GM21423 (cell line): ENCODE measurements at regions not wholly inside any gene's neighbourhood (a gene's known extent, or its start where the extent isn't known, plus 50 kb on each side); places are given as distances from the start of the nearest gene placed in this dataset.
"Not testable (repeated sequence)": the region's sequence is repeated elsewhere in the genome, so short reads cannot be mapped to it uniquely, and the experiment has no call there.

Source experiments
- ATAC-seq: cut with Tn5 transposase; IDR thresholded peaks from one replicate; pipeline ENCODE4 v1.9.1; 2021; ENCODE audit warnings: mild to moderate bottlenecking, moderate library complexity; ENCODE audit not compliant: unreplicated experiment

GRCh38 chr2:53498210-53498609, 269.4 kb upstream of the CHAC2 start:
- ATAC-seq: no peak

- no peak for ATAC-seq
Measured at GRCh38 chr2:53497020-53497419, 270.6 kb upstream of the CHAC2 start.

GRCh38 chr2:53493210-53493609, 274.4 kb upstream of the CHAC2 start:
- ATAC-seq: no peak

GRCh38 chr2:53490659-53491058, 276.9 kb upstream of the CHAC2 start:
- no peak for ATAC-seq

- ATAC-seq: not testable (repeated sequence)
Measured at GRCh38 chr2:53486185-53486899, 281.3 kb upstream of the CHAC2 start.

- no peak for ATAC-seq
Measured at GRCh38 chr2:53485021-53485728, 282.4 kb upstream of the CHAC2 start.

GRCh38 chr2:53484531-53484930, 283.1 kb upstream of the CHAC2 start:
- no peak for ATAC-seq

- no peak for ATAC-seq
Measured at GRCh38 chr2:53477517-53477916, 290.1 kb upstream of the CHAC2 start.

GRCh38 chr2:53476834-53477233, 290.8 kb upstream of the CHAC2 start:
- no peak for ATAC-seq

GRCh38 chr2:53475766-53476165, 291.8 kb upstream of the CHAC2 start:
- no peak for ATAC-seq

GRCh38 chr2:53475321-53475720, 292.3 kb upstream of the CHAC2 start:
- no peak for ATAC-seq

- no peak for ATAC-seq
Measured at GRCh38 chr2:53474914-53475313, 292.7 kb upstream of the CHAC2 start.

GRCh38 chr2:53473775-53474311, 293.8 kb upstream of the CHAC2 start:
- ATAC-seq: no peak

- ATAC-seq: no peak
Measured at GRCh38 chr2:53473236-53473635, 294.4 kb upstream of the CHAC2 start.

- ATAC-seq: no peak
Measured at GRCh38 chr2:53467467-53468180, 300.0 kb upstream of the CHAC2 start.

GRCh38 chr2:53463806-53464726, 303.5 kb upstream of the CHAC2 start:
- no peak for ATAC-seq

- no peak for ATAC-seq
Measured at GRCh38 chr2:53460937-53461336, 306.7 kb upstream of the CHAC2 start.

- ATAC-seq: no peak
Measured at GRCh38 chr2:53460347-53460746, 307.3 kb upstream of the CHAC2 start.

- ATAC-seq: no peak
Measured at GRCh38 chr2:53455094-53455493, 312.5 kb upstream of the CHAC2 start.

GRCh38 chr2:53452957-53453748, 314.5 kb upstream of the CHAC2 start:
- no peak for ATAC-seq
